ENCODE measurements at regions not wholly inside any gene's neighbourhood (a gene's known extent, or its start where the extent isn't known, plus 50 kb on each side); places are given as distances from the start of the nearest gene placed in this dataset.
"Not testable (repeated sequence)": the region's sequence is repeated elsewhere in the genome, so short reads cannot be mapped to it uniquely, and the experiment has no call there.

DNA sequence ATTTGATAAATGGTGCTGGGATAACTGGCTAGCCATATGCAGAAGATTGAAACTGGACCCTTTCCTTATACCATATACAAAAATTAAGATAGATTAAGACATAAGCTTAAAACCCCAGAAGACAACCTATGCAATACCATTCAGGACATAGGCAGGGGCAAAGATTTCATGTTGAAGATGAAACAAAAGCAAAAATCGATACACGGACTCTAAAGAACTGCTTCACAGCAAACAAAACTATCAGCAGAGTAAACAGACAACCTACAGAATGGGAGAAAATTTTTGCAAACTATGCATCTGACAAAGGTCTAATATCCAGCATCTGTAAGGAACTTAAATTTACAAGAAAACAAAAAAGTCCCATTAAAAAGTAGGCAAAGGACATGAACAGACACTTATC is 255.9 kb downstream of the TINAG start:
- DNase-seq (ENCODE audit: low read depth in 2 of 2): not testable (repeated sequence)

DNA sequence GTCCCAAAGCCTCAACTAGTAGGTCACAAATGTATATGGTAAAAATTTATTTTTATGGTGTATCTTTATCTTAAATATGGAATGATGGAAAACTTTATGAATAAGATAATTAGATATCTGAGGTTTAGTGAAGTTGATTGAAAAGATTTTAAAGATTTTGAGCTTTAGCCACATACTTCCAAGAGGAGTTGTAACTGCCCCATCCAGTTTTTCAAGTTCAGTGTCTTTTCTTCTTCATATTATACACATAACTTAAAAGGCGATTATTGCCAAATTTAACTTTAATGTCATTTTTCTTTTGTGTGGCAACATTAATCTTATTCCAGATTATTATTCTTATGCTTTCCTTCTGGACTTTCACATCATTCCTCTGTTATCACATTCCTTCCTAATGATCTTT is 266.4 kb downstream of the TINAG start:
- DNase-seq (ENCODE audit: low read depth in 2 of 2): no peak

DNA sequence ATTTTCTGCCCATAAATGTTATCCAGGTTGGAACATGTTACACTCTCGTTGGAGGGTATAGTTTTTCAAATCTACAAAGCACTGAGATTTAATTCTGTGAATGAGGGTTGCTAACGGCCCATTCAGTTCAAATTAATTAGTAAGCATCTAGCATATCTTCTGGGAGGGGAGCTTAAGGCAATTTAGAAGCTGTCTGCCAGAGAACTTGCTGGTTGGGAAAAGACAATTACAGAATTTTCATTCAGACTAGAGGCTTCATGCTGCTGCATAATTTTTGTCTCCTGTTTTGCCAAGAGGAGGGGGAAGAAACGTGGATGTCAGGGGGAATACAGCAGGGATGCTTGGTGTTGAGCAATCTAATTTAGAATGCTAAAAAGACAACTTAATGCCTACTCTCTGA is 268.3 kb upstream of the FAM83B start:
- no peak for DNase-seq (ENCODE audit: low read depth in 2 of 2)

DNA sequence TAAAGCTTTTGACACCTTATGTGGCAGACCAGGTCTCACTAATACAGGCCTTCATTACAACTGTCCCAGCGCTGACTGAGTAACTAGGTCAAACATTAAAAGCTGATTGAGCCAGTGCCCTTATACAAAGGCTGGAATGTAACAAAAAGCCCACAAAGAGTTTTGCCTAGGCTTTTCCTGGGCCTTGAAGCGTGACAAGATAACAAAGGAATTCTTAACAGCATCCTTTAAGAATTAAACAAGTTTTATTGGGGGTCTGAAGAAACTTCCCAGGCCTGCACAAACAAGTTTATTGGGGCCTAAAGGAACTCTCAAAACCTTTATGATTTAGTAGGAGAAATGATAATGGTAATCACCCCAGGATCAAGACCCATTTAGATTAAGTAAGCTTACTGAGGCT is 267.6 kb upstream of the FAM83B start:
- DNase-seq (ENCODE audit: low read depth in 2 of 2): no peak

DNA sequence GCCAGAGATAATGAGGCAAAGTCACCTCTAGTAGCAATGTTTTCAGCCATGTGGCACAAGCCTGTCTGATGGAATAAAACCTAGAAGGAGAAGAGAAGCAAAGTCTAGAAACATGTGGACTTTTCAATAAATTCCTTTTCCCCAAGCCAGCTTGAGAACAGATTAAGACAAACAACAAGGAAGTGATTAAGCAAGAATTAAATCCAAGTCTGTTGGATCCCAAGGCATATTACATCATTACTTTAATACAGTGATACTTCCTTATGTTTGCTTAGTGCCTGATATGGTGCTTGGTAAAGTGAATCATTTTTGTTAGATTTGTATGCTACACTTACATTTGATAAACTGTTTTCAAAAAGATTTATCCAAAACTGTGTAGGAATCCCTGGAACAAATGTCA is 260.3 kb upstream of the FAM83B start:
- DNase-seq (ENCODE audit: low read depth in 2 of 2): no peak

DNA sequence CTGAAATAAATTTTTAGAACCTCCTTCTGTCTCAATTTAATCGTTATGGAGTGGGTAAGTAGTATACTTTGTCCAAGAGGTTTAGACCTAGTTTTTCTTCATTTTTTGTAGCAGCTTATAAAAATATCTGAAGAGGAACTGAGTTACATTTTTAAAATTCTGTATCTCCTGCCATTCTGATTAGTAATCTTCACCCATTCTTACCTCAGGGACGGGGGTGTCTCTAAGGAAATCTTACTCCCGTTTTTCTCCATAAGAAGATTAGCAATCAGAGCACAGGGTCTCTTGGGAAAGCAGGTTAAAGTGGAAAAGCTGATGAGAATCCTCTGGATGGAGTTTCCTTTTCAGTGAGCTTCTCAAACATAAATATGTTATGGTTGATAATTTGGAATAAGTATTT is 259.3 kb upstream of the FAM83B start:
- no peak for DNase-seq (ENCODE audit: low read depth in 2 of 2)

DNA sequence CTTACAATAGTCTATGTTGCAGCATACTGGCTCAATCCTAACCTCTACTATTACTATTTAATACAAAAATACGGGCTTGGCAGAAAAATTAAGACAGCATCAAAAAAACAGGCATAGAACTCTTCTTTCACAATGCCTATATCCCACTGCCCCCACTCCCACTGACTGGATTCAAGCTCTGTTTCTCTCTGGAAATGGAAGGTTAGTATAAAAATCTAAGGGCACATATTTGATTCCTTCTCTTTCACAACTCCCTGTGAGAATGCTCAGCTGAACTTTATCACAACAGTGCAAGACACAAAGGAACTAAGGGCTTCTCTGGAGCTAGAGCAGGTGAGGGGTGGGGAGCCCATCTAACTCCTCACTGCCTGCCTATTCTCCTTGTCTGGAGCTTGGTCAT is 258.4 kb upstream of the FAM83B start:
- no peak for DNase-seq (ENCODE audit: low read depth in 2 of 2)

DNA sequence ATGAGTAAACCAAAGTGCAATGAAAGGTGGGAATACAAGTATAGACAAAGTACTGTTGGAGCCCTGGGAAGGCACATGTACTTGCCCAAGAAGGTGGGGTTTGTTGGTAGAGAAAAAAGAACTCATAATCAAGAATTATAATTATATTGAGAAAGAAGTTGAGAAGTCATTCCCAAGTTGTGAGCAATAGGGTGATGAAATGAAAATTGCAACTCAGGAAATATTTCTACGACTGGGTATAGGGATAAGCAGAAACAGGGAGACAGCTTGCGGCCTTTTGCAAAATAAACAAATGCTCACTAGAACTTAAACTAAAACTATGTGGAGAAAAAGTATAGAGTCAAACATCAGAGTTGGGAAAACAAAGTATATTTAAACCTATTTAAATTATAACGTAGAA is 250.7 kb upstream of the FAM83B start:
- DNase-seq (ENCODE audit: low read depth in 2 of 2): no peak

DNA sequence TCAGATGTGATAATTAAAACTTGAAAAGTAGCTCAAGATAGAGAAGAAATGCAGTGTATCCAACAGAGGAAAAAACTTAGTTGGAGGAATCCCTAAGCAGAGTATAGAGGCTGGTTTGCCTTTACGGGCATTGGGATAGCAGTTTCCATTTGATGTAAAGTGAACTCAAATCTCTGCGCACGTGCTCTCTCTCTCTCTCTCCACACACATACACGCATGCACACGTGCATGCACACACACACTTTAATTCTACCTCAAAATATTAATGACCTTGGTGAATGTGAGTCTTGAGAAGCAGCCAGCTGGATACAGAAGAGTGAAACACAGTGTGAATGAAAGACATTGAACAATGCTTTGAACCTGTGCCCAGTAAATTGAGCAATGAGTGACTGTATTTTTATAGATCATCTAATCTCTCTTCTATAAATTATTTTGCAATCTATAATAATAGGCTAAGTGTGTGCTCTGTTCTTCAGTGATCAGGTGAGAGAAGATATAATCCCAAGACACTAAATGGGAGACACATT is 247.7 kb upstream of the FAM83B start:
- DNase-seq (ENCODE audit: low read depth in 2 of 2): no peak

DNA sequence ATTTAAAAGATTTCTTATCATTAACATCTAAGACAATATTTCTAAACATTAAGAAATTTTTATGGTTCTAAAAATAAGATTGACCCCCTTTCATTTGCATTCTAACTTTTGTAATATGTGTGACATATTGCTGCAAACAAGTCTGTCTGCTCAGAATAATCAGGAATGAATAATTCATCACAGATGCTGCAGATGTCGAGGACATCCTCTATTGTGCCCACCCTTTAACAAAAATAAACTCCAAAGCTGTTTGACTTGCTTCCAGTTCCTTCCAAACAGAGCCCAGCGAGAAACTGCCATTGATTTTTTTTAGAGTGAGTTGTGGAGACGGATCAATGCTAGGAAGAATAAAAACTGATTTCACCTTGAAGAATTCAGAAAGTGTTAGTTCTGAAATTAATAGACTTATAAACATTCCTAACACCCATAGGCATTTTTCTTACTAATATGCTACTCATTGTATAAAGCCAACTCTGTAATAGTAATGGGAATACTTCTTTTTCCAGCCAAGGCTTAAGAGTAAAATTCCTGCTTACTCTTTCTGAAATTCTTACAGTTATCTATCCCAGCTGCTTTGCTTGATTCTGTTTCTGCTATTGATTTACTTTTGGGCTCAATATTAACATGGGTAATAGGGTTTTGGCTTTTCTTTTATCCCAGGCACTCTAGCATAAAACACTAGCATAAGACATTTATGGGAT is 244.8 kb upstream of the FAM83B start:
- DNase-seq (ENCODE audit: low read depth in 2 of 2): no peak

DNA sequence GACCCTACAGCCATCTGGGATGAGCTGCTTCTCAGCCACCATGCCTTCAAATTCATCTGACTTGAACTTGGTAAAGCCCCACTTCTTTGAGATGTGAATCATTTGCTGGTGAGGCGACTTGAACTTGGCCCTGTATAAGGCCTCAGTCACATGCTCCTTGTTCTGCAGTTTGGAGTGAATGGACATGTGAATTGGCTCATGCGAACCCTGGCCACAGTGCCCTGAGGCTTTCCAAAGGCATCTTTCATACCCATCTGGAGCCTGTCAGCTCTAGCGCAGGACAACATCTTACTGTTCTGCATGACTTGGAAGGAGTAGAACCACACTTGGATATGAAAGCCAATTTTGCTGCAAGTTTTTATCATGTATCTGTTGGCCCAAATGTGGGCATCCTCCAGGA is 244.0 kb upstream of the FAM83B start:
- DNase-seq (ENCODE audit: low read depth in 2 of 2): no peak

DNA sequence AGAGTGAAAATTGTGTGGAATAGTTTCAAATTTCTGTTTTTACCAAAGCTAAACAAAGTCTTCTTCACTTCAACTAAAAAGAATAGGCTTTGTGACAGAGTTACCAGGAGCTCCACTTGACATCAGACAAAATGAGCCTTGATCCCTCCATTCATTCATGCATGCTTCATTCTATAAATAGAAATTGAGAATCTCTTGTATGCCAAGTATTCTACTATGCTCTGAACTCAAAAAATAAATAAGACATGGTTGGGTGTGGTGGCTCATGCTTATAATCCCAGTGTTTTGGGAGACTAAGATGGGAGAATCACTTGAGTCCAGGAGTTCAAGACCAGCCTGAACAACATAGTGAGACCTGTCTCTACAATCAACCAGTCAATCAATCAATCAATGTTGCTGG is 236.6 kb upstream of the FAM83B start:
- DNase-seq (ENCODE audit: low read depth in 2 of 2): no peak

DNA sequence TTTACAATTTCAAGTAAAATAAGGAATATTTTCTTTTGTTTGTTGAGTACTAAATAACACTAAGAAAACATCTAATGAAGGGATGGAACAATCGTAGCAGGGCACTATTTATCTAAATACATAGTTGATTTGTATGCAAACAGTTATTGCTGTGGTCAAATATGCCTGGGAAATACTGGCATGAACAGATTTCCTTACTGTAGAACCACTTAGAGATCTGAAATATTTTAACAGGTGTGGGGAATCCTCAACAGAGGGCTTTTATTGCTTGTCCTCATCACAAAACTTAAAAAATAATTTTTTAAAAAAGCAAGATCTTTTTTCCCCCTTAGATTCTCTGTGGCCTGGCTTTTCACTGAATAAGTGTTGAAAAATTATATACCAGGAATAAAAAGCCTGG is 233.0 kb upstream of the FAM83B start:
- DNase-seq (ENCODE audit: low read depth in 2 of 2): no peak

DNA sequence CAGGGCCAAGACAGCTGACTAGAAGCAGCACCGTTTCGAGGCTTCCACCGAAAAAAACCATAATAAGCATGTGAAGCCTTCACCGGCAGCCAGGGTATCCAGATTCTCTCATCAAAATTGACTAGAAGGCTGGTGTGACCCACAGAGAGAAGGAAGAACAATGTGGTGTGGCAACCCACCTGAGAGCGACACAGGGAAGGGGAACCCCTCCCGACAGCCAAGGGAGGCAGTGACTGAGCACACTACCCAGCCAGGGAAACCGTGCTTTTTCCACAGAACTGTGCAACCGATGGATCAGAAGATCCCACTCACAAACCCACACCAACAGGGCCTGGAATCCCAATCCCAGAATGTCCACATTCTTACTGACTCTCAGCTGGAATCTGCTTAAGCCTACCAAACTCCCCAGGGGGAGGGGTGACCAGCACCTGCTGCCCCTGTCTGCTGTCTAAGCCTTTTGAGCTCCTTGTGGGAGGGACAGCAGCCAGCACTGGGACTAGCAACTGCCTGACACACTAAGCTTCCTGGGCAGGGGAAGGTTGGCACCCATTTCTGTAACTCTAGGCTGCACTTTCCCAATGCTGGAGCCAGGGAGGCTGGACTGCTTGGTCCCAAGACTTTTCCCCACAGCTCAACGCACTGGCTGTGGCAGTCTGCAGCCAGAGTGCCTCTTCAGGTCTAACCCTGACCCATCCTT is 231.9 kb upstream of the FAM83B start:
- no peak for DNase-seq (ENCODE audit: low read depth in 2 of 2)

DNA sequence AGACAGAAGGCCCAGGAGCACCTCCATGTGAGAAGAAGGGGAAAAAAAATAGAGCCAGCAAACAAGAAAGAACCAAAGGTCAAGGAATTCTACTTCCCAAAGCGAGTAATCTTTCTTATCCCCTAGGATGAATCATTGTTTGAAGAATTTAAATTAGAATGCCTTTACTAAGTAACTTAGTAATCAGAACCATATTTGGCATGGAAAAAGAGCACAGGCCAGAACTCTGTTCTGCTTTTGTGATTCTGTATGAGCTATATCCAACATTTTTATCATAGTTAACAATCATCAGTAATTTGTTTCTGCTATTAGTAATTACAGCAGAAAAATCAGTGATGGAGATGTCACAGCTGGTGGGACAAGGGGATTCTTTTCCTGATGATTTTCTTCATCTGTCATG is 228.8 kb upstream of the FAM83B start:
- DNase-seq (ENCODE audit: low read depth in 2 of 2): no peak

DNA sequence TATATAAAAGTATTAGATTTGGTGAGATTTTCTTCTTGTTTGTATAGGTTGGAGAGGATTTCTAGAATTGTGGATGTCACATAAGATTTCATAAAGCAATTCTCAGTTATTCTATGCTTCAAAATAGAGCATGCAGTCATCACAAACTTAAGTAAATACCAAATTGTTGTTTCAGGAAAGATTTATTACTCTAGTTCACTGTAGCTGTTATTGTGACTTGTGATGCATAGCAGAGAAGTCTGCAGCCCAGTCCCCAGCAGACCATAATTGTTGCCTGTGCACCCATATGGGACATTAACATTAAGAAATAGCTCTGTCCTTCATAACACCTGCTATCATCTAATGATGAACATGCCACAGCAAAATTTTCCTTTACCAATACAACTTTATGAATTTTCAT is 228.0 kb upstream of the FAM83B start:
- no peak for DNase-seq (ENCODE audit: low read depth in 2 of 2)

DNA sequence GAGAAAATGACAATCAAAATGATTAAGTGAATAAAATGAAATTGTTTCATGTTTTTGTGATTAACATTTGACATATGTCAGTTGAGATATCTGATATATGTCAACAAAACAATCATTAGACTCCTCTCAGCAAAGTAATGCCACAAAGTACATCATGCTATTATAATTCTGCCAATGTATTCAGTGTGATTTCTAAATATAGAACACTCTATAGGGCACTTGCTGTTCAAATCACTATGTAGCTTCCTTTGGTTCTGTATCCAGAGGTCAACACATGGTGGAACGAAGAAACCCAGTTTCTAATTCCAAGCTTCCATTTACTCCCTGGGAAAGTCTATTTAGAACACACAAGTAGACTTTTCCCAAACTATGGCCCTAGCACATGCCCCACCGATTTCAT is 227.5 kb upstream of the FAM83B start:
- no peak for DNase-seq (ENCODE audit: low read depth in 2 of 2)

DNA sequence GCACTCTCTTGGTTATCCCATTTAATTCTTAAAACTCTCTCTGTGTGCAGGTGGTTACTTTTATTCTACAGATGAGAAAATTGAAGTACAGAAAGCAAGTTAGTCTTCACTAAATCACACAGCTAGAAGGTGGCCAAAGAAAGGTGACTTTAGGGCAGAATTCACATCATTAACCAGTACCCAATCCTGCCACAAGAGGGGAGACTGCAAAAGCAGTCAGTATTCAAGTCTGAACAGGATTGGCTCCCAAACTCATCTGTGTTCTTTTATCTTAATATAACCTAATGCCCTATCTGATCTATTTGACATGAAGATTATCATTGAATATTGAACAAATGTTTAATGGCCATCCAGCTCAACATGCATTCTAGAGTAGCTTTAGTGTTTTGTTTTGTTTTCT is 225.3 kb upstream of the FAM83B start:
- DNase-seq (ENCODE audit: low read depth in 2 of 2): no peak

DNA sequence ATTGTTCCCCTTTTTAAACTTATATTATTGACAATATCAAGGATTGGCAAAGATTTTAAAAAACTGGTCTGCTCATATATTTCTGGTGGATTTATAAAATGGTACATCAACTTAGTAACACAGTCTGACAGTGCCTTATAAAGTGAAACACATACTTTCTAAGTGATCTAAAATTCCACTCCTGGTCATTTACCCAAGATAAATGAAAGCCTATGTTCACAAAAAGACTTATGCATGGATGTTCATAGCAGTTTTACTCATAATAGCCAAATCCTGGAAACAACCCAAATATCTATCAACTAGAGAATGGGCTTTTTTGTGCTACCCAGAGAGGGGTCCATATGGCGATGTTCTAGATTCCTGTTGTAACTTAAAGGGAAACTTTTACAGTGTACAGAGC is 222.4 kb upstream of the FAM83B start:
- no peak for DNase-seq (ENCODE audit: low read depth in 2 of 2)

DNA sequence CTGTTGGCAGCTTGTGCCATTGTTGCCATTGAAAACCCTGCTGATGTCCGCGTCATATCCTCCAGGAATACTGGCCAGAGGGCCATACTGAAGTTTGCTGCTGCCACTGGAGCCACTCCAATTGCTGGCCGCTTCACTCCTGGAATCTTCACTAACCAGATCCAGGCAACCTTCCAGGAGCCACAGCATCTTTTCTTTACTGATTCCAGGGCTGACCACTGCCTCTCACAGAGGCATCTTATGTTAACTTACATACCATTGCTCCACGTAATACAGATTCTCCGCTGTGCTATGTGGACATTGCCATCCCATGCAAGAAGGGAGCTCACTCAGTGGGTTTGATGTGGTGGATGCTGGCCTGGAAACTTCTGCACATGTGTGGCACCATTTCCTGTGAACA is 221.8 kb upstream of the FAM83B start:
- no peak for DNase-seq (ENCODE audit: low read depth in 2 of 2)

DNA sequence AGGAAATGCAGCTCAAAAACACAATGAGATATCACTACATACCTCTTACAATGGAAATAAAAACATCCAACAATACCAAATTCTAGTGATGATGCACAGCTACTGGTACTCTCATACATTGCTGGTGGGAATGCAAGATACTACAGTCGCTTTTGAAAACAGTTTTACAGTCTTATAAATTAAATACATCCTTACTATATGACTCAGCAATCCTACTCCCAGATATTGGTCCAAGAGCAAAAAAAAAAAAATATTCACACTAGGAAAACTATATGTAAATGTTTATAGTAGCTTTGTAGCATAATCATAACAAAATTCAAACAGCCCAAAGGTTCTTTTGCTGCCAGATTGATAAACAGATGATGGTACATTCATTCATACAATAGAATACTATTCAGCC is 217.4 kb upstream of the FAM83B start:
- DNase-seq (ENCODE audit: low read depth in 2 of 2): no peak

DNA sequence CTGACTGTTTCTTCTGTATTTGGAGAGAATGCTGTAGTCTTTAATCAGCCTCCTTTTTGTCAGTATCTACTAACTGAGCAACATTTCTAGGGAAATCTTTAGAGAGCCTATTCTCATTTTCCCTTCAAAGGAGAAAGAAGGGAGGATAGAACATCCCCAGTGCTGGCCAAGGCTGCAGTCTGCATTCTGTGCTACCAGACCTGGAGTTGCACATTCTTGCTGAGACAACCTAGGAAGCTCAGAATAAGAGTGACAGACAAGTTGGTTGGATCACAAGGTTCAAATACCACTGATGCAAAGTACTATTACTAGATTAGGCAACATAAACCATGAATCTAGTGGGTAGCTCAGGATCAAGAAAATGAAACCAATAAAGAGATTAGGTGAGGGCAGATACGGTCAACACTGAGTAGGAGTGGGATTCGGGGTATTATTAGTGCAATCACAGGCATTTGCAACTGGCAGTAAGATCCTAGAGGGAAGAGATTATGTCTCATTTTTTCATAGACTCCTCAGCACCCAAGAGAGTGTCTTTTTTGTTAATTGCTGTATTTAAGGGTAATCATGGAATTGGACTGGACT is 213.5 kb upstream of the FAM83B start:
- DNase-seq (ENCODE audit: low read depth in 2 of 2): no peak

DNA sequence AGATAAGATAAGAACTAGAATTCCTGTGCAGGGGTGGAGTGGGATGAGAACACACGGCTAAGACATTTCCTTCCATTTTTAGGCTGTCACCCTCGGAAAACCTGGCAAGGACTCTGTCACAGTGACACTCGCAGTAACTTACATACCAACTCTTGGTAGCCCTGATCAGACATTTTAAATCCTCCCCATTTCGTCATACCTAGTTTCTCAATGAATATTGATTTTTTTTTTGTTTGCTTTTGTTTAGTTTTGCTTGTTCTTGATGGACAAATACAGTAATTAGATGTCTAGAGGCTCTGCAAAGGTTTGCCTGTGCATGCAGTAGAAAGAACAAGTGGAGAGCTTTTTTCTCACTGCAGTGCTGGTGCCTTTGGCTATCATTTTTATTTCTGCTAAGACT is 213.0 kb upstream of the FAM83B start:
- no peak for DNase-seq (ENCODE audit: low read depth in 2 of 2)
